HepG2 (cell line): ENCODE measurements at regions not wholly inside any gene's neighbourhood (a gene's known extent, or its start where the extent isn't known, plus 50 kb on each side); places are given as distances from the start of the nearest gene placed in this dataset.

ENCODE experiments used
- ATF4 ChIP-seq, 2 experiments: fragments of 450-650 bp in 1 of 2; sonication (generic) in 1 of 2; formaldehyde crosslinking; IDR thresholded peaks; 2 replicates each; pipeline versions ENCODE4 v1.5.0 to v1.8.0; 2020 to 2022; ENCODE audit warnings: mild to moderate bottlenecking in 1 of 2, missing genetic modification reagents in 1 of 2
- CREM ChIP-seq, 2 experiments: sonication (generic) in 1 of 2; formaldehyde crosslinking in 1 of 2; IDR thresholded peaks; 2 replicates each; pipeline versions ENCODE4 v1.4.0 to v1.6.1; 2016 to 2020; ENCODE audit warnings: antibody characterized with exemption in 1 of 2, mild to moderate bottlenecking in 1 of 2, missing genetic modification reagents in 1 of 2
- DPF2 ChIP-seq: sonication (generic); formaldehyde crosslinking; IDR thresholded peaks from 2 replicates; pipeline ENCODE4 v1.4.0; 2020; ENCODE audit warnings: mild to moderate bottlenecking, low read depth, missing genetic modification reagents, borderline replicate concordance
- KDM6A ChIP-seq: IDR thresholded peaks from 2 replicates; pipeline ENCODE4 v1.6.1; 2016; ENCODE audit warnings: low read depth
- KMT2A ChIP-seq: sonication (generic); formaldehyde crosslinking; IDR thresholded peaks from 2 replicates; pipeline ENCODE4 v1.4.0; 2020; ENCODE audit warnings: missing genetic modification reagents
- MEF2D ChIP-seq: sonication (generic); formaldehyde crosslinking; IDR thresholded peaks from 2 replicates; pipeline ENCODE4 v1.5.1; 2020; ENCODE audit warnings: mild to moderate bottlenecking, missing genetic modification reagents
- MLLT10 ChIP-seq: sonication (generic); formaldehyde crosslinking; IDR thresholded peaks from 2 replicates; pipeline ENCODE4 v1.4.0; 2020; ENCODE audit warnings: missing genetic modification reagents
- NAIF1 ChIP-seq: sonication (generic); formaldehyde crosslinking; IDR thresholded peaks from 2 replicates; pipeline ENCODE4 v1.5.0; 2020; ENCODE audit warnings: mild to moderate bottlenecking, missing genetic modification reagents, borderline replicate concordance
- SIX1 ChIP-seq: sonication (generic); formaldehyde crosslinking; IDR thresholded peaks from 2 replicates; pipeline ENCODE4 v1.4.0; 2020; ENCODE audit warnings: missing genetic modification reagents, borderline replicate concordance
- TCF7 ChIP-seq: sonication (generic); IDR thresholded peaks from 2 replicates; pipeline ENCODE4 v1.6.1; 2016; ENCODE audit warnings: antibody characterized with exemption, low read depth
- TCF7L2 ChIP-seq: IDR thresholded peaks from 2 replicates; pipeline ENCODE4 v1.6.1; 2011; ENCODE audit warnings: mild to moderate bottlenecking, low read depth, low read length, moderate library complexity
- ZBTB4 ChIP-seq: sonication (generic); formaldehyde crosslinking; IDR thresholded peaks from 2 replicates; pipeline ENCODE4 v1.4.0; 2020; ENCODE audit warnings: missing genetic modification reagents, mild to moderate bottlenecking, borderline replicate concordance
- ZFP1 ChIP-seq: IDR thresholded peaks from 2 replicates; pipeline ENCODE4 v1.6.1; 2016
- ZKSCAN8 ChIP-seq: IDR thresholded peaks from 2 replicates; pipeline ENCODE4 v1.6.1; 2016; ENCODE audit warnings: borderline replicate concordance, missing genetic modification reagents, missing compliant biosample characterization
- ZNF138 ChIP-seq: sonication (generic); formaldehyde crosslinking; IDR thresholded peaks from 2 replicates; pipeline ENCODE4 v1.5.0; 2020; ENCODE audit warnings: mild to moderate bottlenecking, low read depth, missing genetic modification reagents
- ZNF337 ChIP-seq: sonication (generic); formaldehyde crosslinking; IDR thresholded peaks from 2 replicates; pipeline ENCODE4 v1.5.1; 2020; ENCODE audit warnings: missing genetic modification reagents, low read depth, mild to moderate bottlenecking, borderline replicate concordance
- ZNF781 ChIP-seq: sonication (generic); formaldehyde crosslinking; IDR thresholded peaks from 2 replicates; pipeline ENCODE4 v1.5.1; 2020; ENCODE audit warnings: borderline replicate concordance, mild to moderate bottlenecking, missing genetic modification reagents; ENCODE audit errors: not compliant biosample characterization
- TF ChIP-seq, protein P1 (sequence below): sonication (generic); formaldehyde crosslinking; IDR thresholded peaks from 2 replicates; pipeline ENCODE4 v1.4.0; 2020; ENCODE audit warnings: missing genetic modification reagents, borderline replicate concordance
- TF ChIP-seq, protein P2 (sequence below): sonication (generic); formaldehyde crosslinking; IDR thresholded peaks from 2 replicates; pipeline ENCODE4 v1.8.0; 2022; ENCODE audit warnings: mild to moderate bottlenecking, missing genetic modification reagents, borderline replicate concordance
- TF ChIP-seq, protein P3 (sequence below): sonication (generic); formaldehyde crosslinking; IDR thresholded peaks from 2 replicates; pipeline ENCODE4 v1.8.0; 2022; ENCODE audit warnings: missing genetic modification reagents, mild to moderate bottlenecking, borderline replicate concordance

GRCh38 chr13:50187352-50188029 lies 172.2 kb downstream of the KCNRG start (continued):
- TF ChIP-seq ATF4 (CRISPR knock-in tag; IDR thresholded peaks at IDR 0.05) = peak in 1 of 2 experiments; percentile 61; a peak in 1 of 4 replicates
- TF ChIP-seq TCF7 = peak; percentile 95
- TF ChIP-seq SIX1 (CRISPR knock-in tag) = peak; percentile 55; the same call in 1 of the 2 replicates
- TF ChIP-seq ZNF138 = no peak
- 0 out of 2 replicates have a peak, but pooled peaks have one; percentile 10 for TF ChIP-seq NAIF1 (CRISPR knock-in tag)
- peak; percentile 87 for TF ChIP-seq MEF2D (CRISPR knock-in tag)
- TF ChIP-seq, protein P1, sequence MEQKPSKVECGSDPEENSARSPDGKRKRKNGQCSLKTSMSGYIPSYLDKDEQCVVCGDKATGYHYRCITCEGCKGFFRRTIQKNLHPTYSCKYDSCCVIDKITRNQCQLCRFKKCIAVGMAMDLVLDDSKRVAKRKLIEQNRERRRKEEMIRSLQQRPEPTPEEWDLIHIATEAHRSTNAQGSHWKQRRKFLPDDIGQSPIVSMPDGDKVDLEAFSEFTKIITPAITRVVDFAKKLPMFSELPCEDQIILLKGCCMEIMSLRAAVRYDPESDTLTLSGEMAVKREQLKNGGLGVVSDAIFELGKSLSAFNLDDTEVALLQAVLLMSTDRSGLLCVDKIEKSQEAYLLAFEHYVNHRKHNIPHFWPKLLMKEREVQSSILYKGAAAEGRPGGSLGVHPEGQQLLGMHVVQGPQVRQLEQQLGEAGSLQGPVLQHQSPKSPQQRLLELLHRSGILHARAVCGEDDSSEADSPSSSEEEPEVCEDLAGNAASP (CRISPR knock-in tag) = 0 out of 2 replicates have a peak, but pooled peaks have one; percentile 35
- TF ChIP-seq ZBTB4 = no peak
- peak; percentile 61; the same call in 1 of the 2 replicates for TF ChIP-seq ZKSCAN8
- peak; percentile 73; the same call in 1 of the 2 replicates for TF ChIP-seq DPF2 (CRISPR knock-in tag)
- TF ChIP-seq, protein P2, sequence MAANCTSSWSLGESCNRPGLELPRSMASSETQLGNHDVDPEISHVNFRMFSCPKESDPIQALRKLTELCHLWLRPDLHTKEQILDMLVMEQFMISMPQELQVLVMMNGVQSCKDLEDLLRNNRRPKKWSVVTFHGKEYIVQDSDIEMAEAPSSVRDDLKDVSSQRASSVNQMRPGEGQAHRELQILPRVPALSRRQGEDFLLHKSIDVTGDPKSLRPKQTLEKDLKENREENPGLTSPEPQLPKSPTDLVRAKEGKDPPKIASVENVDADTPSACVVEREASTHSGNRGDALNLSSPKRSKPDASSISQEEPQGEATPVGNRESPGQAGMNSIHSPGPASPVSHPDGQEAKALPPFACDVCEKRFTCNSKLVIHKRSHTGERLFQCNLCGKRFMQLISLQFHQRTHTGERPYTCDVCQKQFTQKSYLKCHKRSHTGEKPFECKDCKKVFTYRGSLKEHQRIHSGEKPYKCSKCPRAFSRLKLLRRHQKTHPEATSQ (CRISPR knock-in tag) = 0 out of 2 replicates have a peak, but pooled peaks have one; percentile 53
- peak; percentile 49; the same call in 1 of the 2 replicates for TF ChIP-seq KMT2A (CRISPR knock-in tag)
- peak; percentile 90 for TF ChIP-seq CREM (IDR thresholded peaks at IDR 0.05)
- TF ChIP-seq CREM (CRISPR knock-in tag; IDR thresholded peaks at IDR 0.05) = no peak
- peak; percentile 66 for TF ChIP-seq KDM6A
- no peak for TF ChIP-seq ZNF781 (CRISPR knock-in tag)
- no peak for TF ChIP-seq ZFP1 (CRISPR knock-in tag)
- TF ChIP-seq, protein P3, sequence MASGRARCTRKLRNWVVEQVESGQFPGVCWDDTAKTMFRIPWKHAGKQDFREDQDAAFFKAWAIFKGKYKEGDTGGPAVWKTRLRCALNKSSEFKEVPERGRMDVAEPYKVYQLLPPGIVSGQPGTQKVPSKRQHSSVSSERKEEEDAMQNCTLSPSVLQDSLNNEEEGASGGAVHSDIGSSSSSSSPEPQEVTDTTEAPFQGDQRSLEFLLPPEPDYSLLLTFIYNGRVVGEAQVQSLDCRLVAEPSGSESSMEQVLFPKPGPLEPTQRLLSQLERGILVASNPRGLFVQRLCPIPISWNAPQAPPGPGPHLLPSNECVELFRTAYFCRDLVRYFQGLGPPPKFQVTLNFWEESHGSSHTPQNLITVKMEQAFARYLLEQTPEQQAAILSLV (CRISPR knock-in tag) = no peak
- peak; percentile 58; the same call in 1 of the 2 replicates for TF ChIP-seq TCF7L2
- TF ChIP-seq MLLT10 = no peak
- no peak for TF ChIP-seq ZNF337 (CRISPR knock-in tag)
